T-helper 2 cell treated with Interferon-gamma antibody and Interleukin-4, amounts not matched to agents 100 ng/mL and 5 ng/mL, for 36 hours (primary cell): ENCODE measurements at regions not wholly inside any gene's neighbourhood (a gene's known extent, or its start where the extent isn't known, plus 50 kb on each side); places are given as distances from the start of the nearest gene placed in this dataset.

Experiments
- intact Hi-C: fragments of 100-400 bp; cut with micrococcal nuclease; formaldehyde crosslinking; loops from one replicate; pipeline ENCODE4 v1.15.1; 2023

GRCh38 chr14:62632771-62633170, 412.5 kb downstream of the KCNH5 start:
- intact Hi-C loops = no loop called here

- intact Hi-C loops = no loop called here
Observed at GRCh38 chr14:62645649-62646048, 399.6 kb downstream of the KCNH5 start.
